PC-9 (cell line): ENCODE measurements at regions not wholly inside any gene's neighbourhood (a gene's known extent, or its start where the extent isn't known, plus 50 kb on each side); places are given as distances from the start of the nearest gene placed in this dataset.

Experiments used
- BruUV-seq: library from RNA; stranded (reverse); fragments of 400-500 nt; replicated peaks from 2 replicates; lab custom pipeline; 2021; lab: Mats Ljungman, UMichigan
- CTCF ChIA-PET: fragments of 300-600 bp; sonication (Branson Sonifier 250); formaldehyde crosslinking; loops from one replicate; lab custom pipeline; 2022; ENCODE audit warnings: antibody characterized with exemption; lab: Charles Lee
- POLR2A ChIA-PET: fragments of 300-600 bp; sonication (Branson Sonifier 250); formaldehyde crosslinking; loops from one replicate; lab custom pipeline; 2022; ENCODE audit warnings: antibody characterized with exemption; ENCODE audit not compliant: unreplicated experiment; lab: Charles Lee
- DNase-seq, 2 experiments: peaks; one replicate each; pipeline versions ENCODE4 v3.0.0 to v3.0.0-alpha.2; 2015 to 2022; ENCODE audit warnings: mixed read lengths in 1 of 2
- H2AFZ ChIP-seq: fragments of 200-600 bp; sonication (generic); 2 replicates; pipeline ENCODE4 v1.8.1; 2017; ENCODE audit warnings: antibody characterized with exemption
- H3F3A ChIP-seq: fragments of 200-600 bp; sonication (generic); 2 replicates; pipeline ENCODE4 v1.8.1; 2017; ENCODE audit warnings: antibody characterized with exemption, mild to moderate bottlenecking, low read depth; ENCODE audit not compliant: insufficient read depth
- H3K27ac ChIP-seq: fragments of 200-600 bp; sonication (generic); 2 replicates; pipeline ENCODE4 v1.6.1; 2016; ENCODE audit warnings: mixed run types
- H3K27me3 ChIP-seq: fragments of 200-600 bp; sonication (generic); 2 replicates; pipeline ENCODE4 v1.6.1; 2016; ENCODE audit warnings: low read depth, mixed run types; ENCODE audit not compliant: insufficient read depth
- H3K36me3 ChIP-seq: fragments of 200-600 bp; sonication (generic); 2 replicates; pipeline ENCODE4 v1.6.1; 2016; ENCODE audit warnings: low read depth, mixed run types
- H3K4me1 ChIP-seq: fragments of 200-600 bp; sonication (generic); replicated peaks from 2 replicates; pipeline ENCODE4 v1.6.1; 2016; ENCODE audit warnings: mixed run types; ENCODE audit not compliant: insufficient read depth
- H3K4me2 ChIP-seq: fragments of 200-600 bp; sonication (generic); 2 replicates; pipeline ENCODE4 v1.6.1; 2017; ENCODE audit warnings: mixed run types
- H3K4me3 ChIP-seq: fragments of 200-600 bp; sonication (generic); 2 replicates; pipeline ENCODE4 v1.6.1; 2016; ENCODE audit warnings: mixed run types
- H3K79me2 ChIP-seq: fragments of 200-600 bp; sonication (generic); 2 replicates; pipeline ENCODE4 v1.6.1; 2017; ENCODE audit warnings: low read depth, mixed run types
- H3K9me2 ChIP-seq: fragments of 200-600 bp; sonication (generic); 2 replicates; pipeline ENCODE4 v1.8.1; 2017; ENCODE audit warnings: mild to moderate bottlenecking; ENCODE audit not compliant: insufficient read depth
- H3K9me3 ChIP-seq: fragments of 200-600 bp; sonication (generic); 2 replicates; pipeline ENCODE4 v1.8.1; 2016; ENCODE audit warnings: low read depth; ENCODE audit not compliant: insufficient read depth
- H4K20me1 ChIP-seq: fragments of 200-600 bp; sonication (generic); 2 replicates; pipeline ENCODE4 v1.8.1; 2017; ENCODE audit not compliant: insufficient read depth
- CTCF ChIP-seq: fragments of 200-600 bp; sonication (generic); conservative IDR thresholded peaks from 2 replicates; pipeline ENCODE4 v1.6.1; 2017; ENCODE audit warnings: mixed run types, antibody characterized with exemption, mild to moderate bottlenecking, moderate library complexity
- EZH2 ChIP-seq: fragments of 200-600 bp; sonication (generic); IDR thresholded peaks from 2 replicates; pipeline ENCODE4 v1.8.0; 2017; ENCODE audit warnings: antibody characterized with exemption, low read depth
- intact Hi-C: fragments of 100-400 bp; cut with micrococcal nuclease; formaldehyde crosslinking; loops from one replicate; pipeline ENCODE4 v1.10.0; 2022; ENCODE audit not compliant: unreplicated experiment

- intact Hi-C loops, result no loop called here
- TF ChIP-seq CTCF (no peak), EZH2 (no peak)
- no peak for DNase-seq
- Histone ChIP-seq H2AFZ (no peak overlapping the region), H3K27ac (no peak overlapping the region), H3K4me1 (peaks cover 26% of the 10 kb centered on the region), H3K4me3 (no peak overlapping the region), H3K79me2 (no peaks in the 10 kb centered on the region), H3K9me2 (no peaks in the 10 kb centered on the region), H3K27me3 (no peaks in the 10 kb centered on the region), H3K4me2 (no peak overlapping the region), H3K36me3 (no peaks in the 10 kb centered on the region), H3F3A (peaks cover 27% of the 10 kb centered on the region), H3K9me3 (peaks cover 6% of the 10 kb centered on the region; the same call in 1 of the 2 replicates), H4K20me1 (no peaks in the 10 kb centered on the region)
- ChIA-PET POLR2A (interaction anchor here (0.6 kb wide), 1 partner anchor 53 kb away, joined by 3 read pairs; no protein-coding TSS in a partner anchor), CTCF (no interaction called here)
- no TSS peak for BruUV-seq
Observed at GRCh38 chr5:72604111-72604797, 97.0 kb upstream of the ZNF366 start.

DNA sequence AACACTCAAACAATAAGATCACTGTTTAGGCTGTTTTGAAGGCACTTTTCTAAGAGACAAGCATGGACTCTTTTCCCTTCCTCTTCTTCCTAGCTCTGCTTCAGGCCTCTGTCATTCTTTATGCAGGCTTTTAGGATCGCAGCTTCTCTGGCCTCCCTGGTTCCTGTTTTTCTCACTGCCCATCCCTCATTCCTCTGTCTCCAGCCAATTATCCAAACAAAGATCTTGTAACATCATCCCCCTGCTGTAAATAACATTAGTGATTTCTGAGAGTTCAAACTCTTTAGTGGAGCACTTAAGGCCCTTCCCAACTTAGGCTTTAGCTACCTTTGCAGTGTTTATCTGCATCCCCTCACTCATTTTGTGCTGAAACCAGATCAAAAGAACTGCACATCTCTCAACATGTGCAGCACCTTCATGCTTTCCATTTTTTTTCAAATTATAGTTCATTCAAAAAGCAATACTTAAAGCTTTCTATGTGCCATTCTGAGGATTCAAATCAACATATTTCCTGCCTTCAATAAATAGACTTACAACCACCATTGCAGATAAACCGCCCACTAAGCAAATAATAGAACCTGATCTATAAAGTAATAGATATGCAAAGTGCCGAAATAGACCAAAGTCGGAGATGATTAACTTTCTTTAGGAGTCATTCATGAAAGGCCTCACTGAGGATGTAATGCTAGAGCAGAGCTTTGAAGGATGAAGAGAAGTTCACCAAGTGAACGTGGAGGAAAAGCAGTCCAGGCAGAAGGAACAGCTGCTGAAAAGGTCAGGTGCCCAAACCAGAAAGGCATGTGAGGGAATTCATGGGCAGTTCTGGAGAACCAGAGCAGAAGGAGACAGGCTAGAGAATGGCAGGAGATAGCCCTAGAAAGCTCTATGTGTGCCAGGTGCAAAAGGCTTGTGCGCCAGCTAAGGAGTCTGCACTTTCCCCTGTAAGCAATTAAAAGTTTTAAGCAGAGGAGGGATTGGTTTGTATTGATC lies 95.8 kb upstream of the ZNF366 start:
- no TSS peak for BruUV-seq
- Histone ChIP-seq H3K79me2 (no peaks in the 10 kb centered on the region), H3F3A (peaks cover 27% of the 10 kb centered on the region), H3K4me1 (peaks cover 34% of the 10 kb centered on the region), H2AFZ (0 out of 2 replicates have a peak overlapping the region, but pooled peaks have one; percentile 13), H3K27me3 (no peaks in the 10 kb centered on the region), H3K4me3 (no peak overlapping the region), H3K27ac (no peak overlapping the region), H3K36me3 (no peaks in the 10 kb centered on the region), H3K4me2 (no peak overlapping the region), H4K20me1 (no peaks in the 10 kb centered on the region), H3K9me2 (no peaks in the 10 kb centered on the region), H3K9me3 (peaks cover 11% of the 10 kb centered on the region; the same call in 1 of the 2 replicates)
- no peak for TF ChIP-seq EZH2
- TF ChIP-seq CTCF, result no peak
- ChIA-PET POLR2A (no interaction called here), CTCF (no interaction called here)
- intact Hi-C loops, result no loop called here
- no peak for DNase-seq

- Histone ChIP-seq H3K4me1 (peaks cover 45% of the 10 kb centered on the region), H3F3A (peaks cover 27% of the 10 kb centered on the region)
Observed at GRCh38 chr5:72601861-72602260, 94.7 kb upstream of the ZNF366 start.

More at GRCh38 chr5:72601861-72602260, 94.7 kb upstream of the ZNF366 start:
- ChIA-PET CTCF (no interaction called here), POLR2A (interaction anchor here (1.0 to 1.5 kb wide), 2 partner anchors 13 to 543 kb away, joined by 3 to 7 read pairs; no protein-coding TSS in a partner anchor)
- Histone ChIP-seq H3K9me3 (peaks cover 11% of the 10 kb centered on the region; the same call in 1 of the 2 replicates), H3K27me3 (no peaks in the 10 kb centered on the region), H2AFZ (no peak overlapping the region), H3K4me3 (no peak overlapping the region), H3K79me2 (no peaks in the 10 kb centered on the region), H3K9me2 (no peaks in the 10 kb centered on the region), H3K27ac (peak overlapping the region; percentile 96), H4K20me1 (no peaks in the 10 kb centered on the region), H3K4me2 (peak overlapping the region; percentile 76; the same call in 1 of the 2 replicates), H3K36me3 (no peaks in the 10 kb centered on the region)
- intact Hi-C loops, result no loop called here
- TF ChIP-seq EZH2, result no peak
- no peak for DNase-seq
- BruUV-seq, result no TSS peak
